Astrocyte of the cerebellum (primary cell): ENCODE measurements at regions not wholly inside any gene's neighbourhood (a gene's known extent, or its start where the extent isn't known, plus 50 kb on each side); places are given as distances from the start of the nearest gene placed in this dataset.

Source experiments
- DNase-seq: peaks from one replicate; pipeline ENCODE4 v3.0.0-alpha.2; 2011; ENCODE audit warnings: low read depth
- H3K4me3 ChIP-seq: 2 replicates; pipeline ENCODE4 v1.5.1; 2011; ENCODE audit warnings: mild to moderate bottlenecking, low read depth, low read length, moderate library complexity
- CTCF ChIP-seq: IDR thresholded peaks from 2 replicates; pipeline ENCODE4 v1.5.1; 2012; ENCODE audit warnings: low read length, low read depth, moderate library complexity, mild to moderate bottlenecking; ENCODE audit errors: missing control alignments
- in situ Hi-C: cut with HindIII; loops from 2 replicates; pipeline ENCODE4 v1.10.0; 2017; ENCODE audit warnings: low sequenced_read_pairs

GRCh38 chr3:674116-674515 is 418.7 kb upstream of the CNTN6 start:
- in situ Hi-C loops = no loop called here
- H3K4me3 ChIP-seq = no peak overlapping the region
- DNase-seq = no peak
- TF ChIP-seq CTCF = no peak

- H3K4me3 ChIP-seq = no peak overlapping the region
- in situ Hi-C loops = no loop called here
- no peak for TF ChIP-seq CTCF
- DNase-seq = no peak
Measured at GRCh38 chr3:675846-676245, 417.0 kb upstream of the CNTN6 start.

- no peak for TF ChIP-seq CTCF
- DNase-seq = no peak
- H3K4me3 ChIP-seq = no peak overlapping the region
- in situ Hi-C loops = no loop called here
Measured at GRCh38 chr3:683770-684169, 409.1 kb upstream of the CNTN6 start.

GRCh38 chr3:690770-691169 is 402.1 kb upstream of the CNTN6 start:
- TF ChIP-seq CTCF = no peak
- in situ Hi-C loops = no loop called here
- H3K4me3 ChIP-seq = no peak overlapping the region
- no peak for DNase-seq

GRCh38 chr3:700514-700913 is 392.3 kb upstream of the CNTN6 start:
- in situ Hi-C loops = no loop called here
- no peak for TF ChIP-seq CTCF

GRCh38 chr3:707041-707440 is 385.8 kb upstream of the CNTN6 start:
- DNase-seq = no peak
- H3K4me3 ChIP-seq = no peak overlapping the region
- in situ Hi-C loops = no loop called here
- no peak for TF ChIP-seq CTCF

More at GRCh38 chr3:700514-700913, 392.3 kb upstream of the CNTN6 start:
- no peak overlapping the region for H3K4me3 ChIP-seq
- DNase-seq = no peak
